NCI-H345 treated with DMSO at 0.1 percent for 48 hours (cell line): ENCODE measurements at regions not wholly inside any gene's neighbourhood (a gene's known extent, or its start where the extent isn't known, plus 50 kb on each side); places are given as distances from the start of the nearest gene placed in this dataset.

ENCODE experiments used
- DNase-seq: peaks from one replicate; lab custom pipeline; 2025; ENCODE audit not compliant: unreplicated experiment; lab: John Stamatoyannopoulos, UW

DNA sequence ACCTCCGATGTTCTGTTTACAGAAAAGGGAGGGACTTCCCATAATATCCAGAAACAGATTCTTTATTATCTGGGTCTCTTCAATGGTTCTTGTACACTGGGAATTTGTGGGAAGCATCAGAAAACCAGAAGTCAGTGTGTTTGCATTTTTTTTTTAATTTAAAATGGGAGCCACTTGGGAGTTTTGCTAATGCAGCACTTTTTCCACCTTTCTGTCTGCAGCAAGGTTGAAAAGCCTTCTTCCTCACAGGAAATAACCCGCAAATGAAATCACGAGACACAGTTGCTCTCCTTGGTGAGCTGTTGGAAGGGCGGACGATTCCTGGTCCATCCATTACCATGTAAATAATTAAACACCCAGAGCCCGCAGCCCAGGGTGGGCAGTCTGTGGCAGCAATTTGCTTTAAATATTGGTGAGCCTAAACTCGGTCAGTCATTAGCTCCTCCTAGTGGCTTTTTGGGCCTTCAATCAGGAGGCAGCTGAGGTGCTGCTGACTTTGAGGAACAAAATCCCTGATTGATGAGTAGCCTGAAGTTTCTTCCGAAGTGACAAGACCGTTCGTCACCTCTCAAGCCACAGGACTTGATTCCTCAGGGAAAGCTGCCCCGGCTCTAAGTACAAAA, 471.5 kb downstream of the EPHA4 start:
- no peak for DNase-seq

- no peak for DNase-seq
Observed at GRCh38 chr2:221102896-221103688, 469.0 kb downstream of the EPHA4 start.

DNA sequence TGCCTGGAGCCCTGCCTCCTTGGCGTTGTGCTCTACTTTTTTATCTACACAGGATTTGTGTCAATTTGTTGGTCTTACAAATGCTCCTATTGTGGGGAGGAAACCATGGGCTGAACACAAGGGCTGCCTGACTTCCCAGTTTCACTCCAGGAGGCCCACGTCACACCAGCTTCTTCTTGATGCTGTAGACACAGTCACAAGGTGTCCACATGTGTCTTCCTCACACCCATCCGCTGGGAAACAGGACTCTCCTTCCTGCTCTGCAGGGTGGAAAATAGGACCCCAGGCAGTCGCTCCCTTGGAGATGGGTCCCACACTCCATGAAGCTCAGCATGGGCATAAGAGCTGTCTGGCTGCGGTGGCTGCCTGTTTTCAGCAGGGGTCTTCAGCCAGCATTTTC, 468.2 kb downstream of the EPHA4 start:
- no peak for DNase-seq

GRCh38 chr2:221104361-221104811, 467.7 kb downstream of the EPHA4 start:
- peak; percentile 18 for DNase-seq

- no peak for DNase-seq
Observed at GRCh38 chr2:221106241-221106640, 465.9 kb downstream of the EPHA4 start.

DNA sequence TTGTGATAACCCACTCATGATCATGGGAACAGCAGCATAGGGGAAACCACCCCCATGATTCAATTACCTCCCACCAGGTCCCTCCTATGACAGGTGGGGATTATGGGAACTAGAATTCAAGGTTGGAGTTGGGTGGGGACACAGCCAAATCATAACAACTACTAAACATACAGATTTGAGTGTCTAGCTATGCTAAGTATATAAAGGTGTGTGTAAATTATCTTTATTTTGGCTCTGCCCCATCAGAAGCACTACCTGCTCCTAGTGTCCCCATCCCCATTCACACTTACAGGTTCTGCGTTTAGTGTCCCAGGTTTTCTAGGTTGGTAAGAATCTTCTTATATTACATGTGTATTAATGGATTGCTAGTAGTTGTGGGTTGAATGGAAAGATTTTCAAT, 464.7 kb downstream of the EPHA4 start:
- DNase-seq: no peak

DNA sequence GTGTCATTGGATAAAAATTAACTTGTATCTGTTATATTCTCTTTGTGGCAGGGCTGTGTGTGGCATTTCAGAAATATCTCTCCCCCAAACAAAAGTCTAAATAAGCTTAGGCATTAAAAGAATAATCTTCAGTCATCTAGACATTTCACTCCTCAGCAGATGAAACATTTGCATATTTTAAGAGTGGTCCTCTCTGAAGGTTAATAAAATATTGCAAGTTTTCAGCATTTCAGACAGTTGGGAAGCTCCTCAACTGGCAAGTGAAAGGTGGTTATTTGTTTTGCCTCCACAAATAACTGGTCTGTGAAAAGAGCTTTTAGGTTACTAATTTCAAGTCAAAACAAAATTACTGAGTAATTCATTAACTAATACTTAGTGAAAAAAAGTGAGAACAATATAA, 462.6 kb downstream of the EPHA4 start:
- DNase-seq: no peak

DNA sequence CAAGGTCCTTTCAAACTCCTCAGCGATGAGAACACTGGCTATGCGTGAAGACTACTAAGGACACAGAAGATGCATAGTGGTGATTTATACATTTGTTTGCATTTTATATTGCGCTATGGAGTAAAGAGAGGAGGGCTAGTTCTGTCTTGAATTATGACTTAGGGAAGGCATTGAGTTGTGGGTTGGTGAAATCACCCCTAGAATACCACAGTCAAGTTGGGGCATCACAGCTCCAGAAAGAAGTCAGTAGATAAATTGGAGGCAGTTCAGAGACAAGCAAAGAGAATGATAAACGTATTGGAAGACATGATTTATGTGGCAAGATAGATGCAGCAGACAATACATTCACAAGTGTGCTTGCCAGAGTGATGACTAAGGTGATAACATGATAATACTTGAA, 460.4 kb downstream of the EPHA4 start:
- no peak for DNase-seq

- no peak for DNase-seq
Observed at GRCh38 chr2:221112744-221113143, 459.4 kb downstream of the EPHA4 start.

DNA sequence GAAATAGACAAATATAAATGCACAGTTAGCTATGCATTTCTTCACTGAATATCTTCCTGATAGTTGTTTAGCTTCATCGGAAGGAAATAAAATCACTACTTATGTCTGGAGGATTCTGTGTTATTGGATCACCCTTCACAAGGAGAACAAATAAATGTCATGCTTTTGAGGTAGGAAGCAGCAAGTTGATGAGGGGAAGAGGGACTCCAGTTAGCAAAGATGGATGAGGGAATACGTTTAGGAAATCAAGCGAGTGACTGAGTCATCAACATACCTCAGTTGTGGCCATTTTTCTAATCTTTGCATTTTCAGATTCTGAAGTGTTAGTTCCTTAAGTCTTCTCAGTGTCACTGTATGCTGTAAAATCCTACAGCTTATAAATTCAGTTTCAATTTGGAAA, 456.2 kb downstream of the EPHA4 start:
- no peak for DNase-seq

GRCh38 chr2:221120643-221121042, 451.5 kb downstream of the EPHA4 start:
- no peak for DNase-seq

- no peak for DNase-seq
Observed at GRCh38 chr2:221123396-221123795, 448.7 kb downstream of the EPHA4 start.

DNA sequence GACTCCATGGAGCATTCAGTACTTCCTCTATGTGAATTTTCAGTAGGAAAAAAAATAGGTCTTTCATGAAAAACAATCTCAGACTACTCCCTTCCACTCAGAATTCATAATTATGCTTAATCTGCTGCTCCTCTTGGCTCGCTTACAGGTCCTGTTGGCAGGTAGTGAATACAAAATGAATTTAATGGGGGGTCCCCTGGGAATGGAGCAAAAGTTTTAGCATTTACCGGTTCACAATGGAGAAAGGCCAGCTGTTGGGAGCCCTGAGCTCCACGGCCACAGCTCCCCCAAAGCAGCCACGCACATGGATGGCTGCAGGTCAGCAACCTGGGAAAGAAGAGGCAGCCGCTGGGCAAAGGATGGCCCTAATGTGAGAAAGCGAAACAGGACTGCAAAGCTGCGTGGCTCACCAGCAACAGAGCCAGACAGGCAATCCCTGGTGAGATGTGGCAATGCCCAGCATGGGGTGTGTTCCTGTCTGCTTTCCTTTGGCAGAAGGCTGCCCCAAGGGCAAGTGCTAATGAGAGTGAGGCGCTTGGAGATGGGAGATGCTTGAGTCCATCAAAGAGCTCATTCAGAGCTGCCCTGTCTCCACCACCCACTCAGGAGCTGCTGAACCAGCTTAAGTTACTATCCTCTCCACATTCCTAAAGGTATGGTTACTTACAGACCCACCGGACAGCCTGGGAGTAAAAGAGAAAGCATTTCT, 447.4 kb downstream of the EPHA4 start:
- DNase-seq: peak; percentile 54

DNA sequence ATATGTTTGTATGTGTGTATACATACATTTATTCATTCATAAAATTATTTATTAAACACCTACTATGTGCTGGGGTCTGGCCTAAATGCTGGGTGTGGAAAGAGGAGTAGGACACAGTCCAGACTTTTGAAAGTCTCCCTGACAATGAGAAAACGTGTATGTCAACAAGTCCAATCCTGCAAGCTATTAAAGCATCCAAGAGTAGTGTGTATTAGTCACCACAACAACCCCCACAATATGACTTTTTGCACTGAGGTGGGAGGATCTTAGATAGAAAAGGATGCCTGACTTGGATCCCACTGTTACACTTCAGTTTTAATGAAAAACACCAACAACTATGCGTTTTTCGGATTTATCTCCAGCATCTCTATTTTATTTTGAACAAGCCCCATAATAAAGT, 446.4 kb downstream of the EPHA4 start:
- DNase-seq: no peak

DNA sequence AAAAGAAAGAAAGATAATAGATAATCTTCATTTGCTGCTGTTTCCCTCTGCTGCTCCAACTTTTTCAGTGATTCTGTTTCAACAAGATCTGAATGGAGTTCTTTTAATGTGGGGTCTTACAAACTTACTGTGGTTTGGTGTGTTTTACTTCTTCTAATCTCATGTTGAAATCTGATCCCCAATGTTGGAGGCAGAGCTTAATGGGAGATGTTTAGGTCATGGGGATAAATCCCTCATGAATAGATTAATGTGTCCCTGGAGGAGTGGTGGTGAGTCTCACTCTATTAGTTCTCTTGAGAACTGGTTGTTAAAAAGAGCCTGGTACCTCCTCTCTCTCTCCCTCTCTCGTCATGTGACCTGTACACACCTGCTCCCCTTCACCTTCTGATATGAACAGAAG, 442.4 kb downstream of the EPHA4 start:
- DNase-seq: no peak

DNA sequence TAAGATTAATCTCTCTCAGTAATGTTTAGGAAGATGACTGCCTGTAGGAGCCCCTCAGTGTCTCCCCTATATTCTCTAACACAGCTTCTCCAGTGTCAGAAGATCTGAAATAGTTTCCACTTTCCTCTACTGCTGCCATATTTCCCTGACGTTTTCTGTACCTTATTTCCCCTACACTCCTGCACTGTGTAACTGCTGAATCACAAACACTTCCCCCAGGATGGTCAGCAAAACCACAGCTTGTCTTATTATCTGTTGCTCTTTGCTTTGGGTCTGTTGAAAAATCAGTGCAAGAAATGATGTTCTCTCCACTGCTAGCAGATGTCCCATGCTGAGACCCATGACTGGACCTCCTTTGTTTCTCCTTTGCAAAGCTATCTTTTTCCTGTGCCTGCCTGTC, 441.7 kb downstream of the EPHA4 start:
- DNase-seq: no peak

DNA sequence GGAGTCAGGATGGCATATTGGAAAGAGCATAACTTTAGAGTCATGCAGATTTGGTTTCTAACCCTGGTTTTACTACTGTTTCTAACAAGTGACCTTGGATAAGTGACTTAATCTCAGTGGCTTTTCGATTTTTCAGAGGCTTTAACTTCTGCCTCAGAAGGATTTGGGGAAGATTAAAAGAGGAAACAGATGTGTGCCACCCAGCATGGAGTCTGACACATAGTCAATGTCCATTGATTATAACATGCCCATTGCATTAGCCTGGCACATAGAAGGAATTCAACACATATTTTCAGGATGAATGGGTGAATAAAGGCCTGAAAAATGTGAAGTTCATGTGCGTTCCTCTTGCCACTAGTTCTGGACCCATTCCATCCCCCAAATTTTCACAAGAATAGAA, 438.2 kb downstream of the EPHA4 start:
- DNase-seq: no peak

DNA sequence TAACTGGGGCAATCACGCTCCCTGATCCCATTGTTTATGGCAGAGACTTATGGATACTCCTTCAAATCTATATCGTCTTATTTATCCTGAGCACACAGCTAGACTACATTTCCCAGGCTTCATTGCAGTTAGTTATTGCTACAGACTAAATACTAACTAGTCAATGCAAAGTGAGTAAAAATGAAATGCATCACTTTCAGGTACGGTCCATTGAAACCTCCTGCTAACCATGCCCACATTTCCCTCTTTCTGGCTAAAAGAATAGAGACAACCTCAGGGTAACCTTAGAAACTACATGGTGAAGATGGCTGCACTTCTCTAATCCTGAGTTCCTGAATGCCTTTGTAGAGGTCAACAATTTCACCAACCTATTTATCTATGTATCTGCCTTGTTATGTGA, 437.4 kb downstream of the EPHA4 start:
- DNase-seq: no peak

DNA sequence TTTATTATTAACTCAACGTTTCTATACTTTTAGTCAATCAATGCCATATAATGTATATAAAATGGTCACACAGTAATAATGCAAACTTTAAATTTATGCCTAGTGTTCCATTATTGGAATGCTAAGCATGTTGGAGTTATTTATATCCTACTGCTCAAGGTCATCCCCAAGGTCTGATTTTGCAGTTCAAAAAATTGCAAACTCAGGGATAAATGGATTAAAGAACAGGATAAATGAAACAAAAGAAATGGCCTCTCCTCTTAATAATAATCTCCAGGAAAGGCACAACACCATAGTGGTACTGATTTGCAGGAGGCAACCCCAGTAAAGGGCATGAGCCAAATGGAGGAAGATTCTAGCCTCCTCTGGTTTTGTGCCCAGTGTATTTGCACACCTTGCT, 436.4 kb downstream of the EPHA4 start:
- DNase-seq: no peak

GRCh38 chr2:221137385-221137784, 434.7 kb downstream of the EPHA4 start:
- DNase-seq: no peak

DNA sequence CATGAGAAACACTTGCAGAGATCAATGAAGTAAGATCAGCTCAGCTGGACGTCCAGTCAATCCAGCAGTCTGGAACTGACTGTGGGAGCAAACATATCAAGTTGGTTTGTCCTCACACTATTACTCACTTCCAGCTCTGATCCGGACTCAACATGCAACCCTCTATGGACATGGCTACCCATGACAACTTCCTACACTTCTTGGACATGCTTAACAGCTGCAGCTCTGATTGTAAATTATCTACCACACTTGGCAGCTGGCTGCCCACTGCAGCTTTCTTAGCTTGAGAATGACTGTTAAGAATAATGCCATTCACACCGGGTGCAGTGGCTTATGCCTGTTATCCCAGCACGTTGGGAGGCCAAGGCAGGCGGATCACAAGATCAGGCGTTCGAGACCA, 429.8 kb downstream of the EPHA4 start:
- DNase-seq: no peak

- no peak for DNase-seq
Observed at GRCh38 chr2:221143231-221143630, 428.9 kb downstream of the EPHA4 start.
